HG02759 (cell line): ENCODE measurements at regions not wholly inside any gene's neighbourhood (a gene's known extent, or its start where the extent isn't known, plus 50 kb on each side); places are given as distances from the start of the nearest gene placed in this dataset.

Experiments used
- ATAC-seq: cut with Tn5 transposase; IDR thresholded peaks from one replicate; pipeline ENCODE4 v1.9.1; 2021; ENCODE audit warnings: mild to moderate bottlenecking, moderate library complexity; ENCODE audit not compliant: unreplicated experiment

GRCh38 chr1:163874070-163874469, 552.3 kb downstream of the NUF2 start:
- no peak for ATAC-seq

- no peak for ATAC-seq
These were observed 553.6 kb downstream of the NUF2 start for GRCh38 chr1:163875200-163875926.

GRCh38 chr1:163875927-163876320, 554.2 kb downstream of the NUF2 start:
- ATAC-seq = no peak

- no peak for ATAC-seq
These were observed 554.8 kb downstream of the NUF2 start for GRCh38 chr1:163876546-163876945.

GRCh38 chr1:163877016-163877415, 555.3 kb downstream of the NUF2 start:
- ATAC-seq = no peak

- no peak for ATAC-seq
These were observed 563.8 kb downstream of the NUF2 start for GRCh38 chr1:163885510-163885909.

GRCh38 chr1:163896001-163896400, 574.2 kb downstream of the NUF2 start:
- ATAC-seq = no peak

- ATAC-seq = no peak
These were observed 575.8 kb downstream of the NUF2 start for GRCh38 chr1:163897412-163898155.

- no peak for ATAC-seq
These were observed 584.5 kb downstream of the NUF2 start for GRCh38 chr1:163906283-163906682.

GRCh38 chr1:163912170-163912884, 590.6 kb downstream of the NUF2 start:
- ATAC-seq = no peak

- ATAC-seq = peak; percentile 81
These were observed 593.1 kb downstream of the NUF2 start for GRCh38 chr1:163914785-163915413.

- ATAC-seq = peak; percentile 97
These were observed 601.0 kb downstream of the NUF2 start for GRCh38 chr1:163922743-163923201.

GRCh38 chr1:163924041-163924440, 602.3 kb downstream of the NUF2 start:
- no peak for ATAC-seq

GRCh38 chr1:163927493-163927892, 605.7 kb downstream of the NUF2 start:
- ATAC-seq = no peak

- ATAC-seq = no peak
These were observed 606.3 kb downstream of the NUF2 start for GRCh38 chr1:163928069-163928468.

GRCh38 chr1:163928651-163929050, 606.9 kb downstream of the NUF2 start:
- ATAC-seq = no peak

GRCh38 chr1:163932901-163933300, 611.1 kb downstream of the NUF2 start:
- ATAC-seq = no peak

GRCh38 chr1:163933437-163933836, 611.7 kb downstream of the NUF2 start:
- ATAC-seq = no peak

GRCh38 chr1:163935738-163936374, 614.1 kb downstream of the NUF2 start:
- ATAC-seq = no peak

- ATAC-seq = no peak
These were observed 599.4 kb upstream of the PBX1 start for GRCh38 chr1:163959622-163960021.

- ATAC-seq = no peak
These were observed 588.8 kb upstream of the PBX1 start for GRCh38 chr1:163970151-163970550.
